K562 (cell line): ENCODE measurements at regions not wholly inside any gene's neighbourhood (a gene's known extent, or its start where the extent isn't known, plus 50 kb on each side); places are given as distances from the start of the nearest gene placed in this dataset.

Experiments
- CBFB ChIP-seq: sonication (generic); formaldehyde crosslinking; IDR thresholded peaks from 2 replicates; pipeline ENCODE4 v1.4.0; 2020; ENCODE audit warnings: mild to moderate bottlenecking, missing genetic modification reagents
- CEBPB ChIP-seq: fragments of 450-650 bp; IDR thresholded peaks from 2 replicates; pipeline ENCODE4 v1.6.1; 2016; ENCODE audit warnings: missing genetic modification characterization, missing compliant biosample characterization
- ESRRA ChIP-seq: fragments of 450-650 bp; IDR thresholded peaks from 2 replicates; pipeline ENCODE4 v1.6.1; 2014; ENCODE audit warnings: low read depth, mild to moderate bottlenecking, moderate library complexity, borderline replicate concordance
- FOS ChIP-seq: IDR thresholded peaks from 3 replicates; pipeline ENCODE4 v1.6.1; 2011; ENCODE audit not compliant: insufficient read length; ENCODE audit errors: extremely low read depth
- FOXA3 ChIP-seq, 2 experiments: fragments of 450-650 bp in 1 of 2; sonication (generic) in 1 of 2; formaldehyde crosslinking; IDR thresholded peaks in 1 of 2; conservative IDR thresholded peaks in 1 of 2; 2 replicates each; pipeline versions ENCODE4 v1.4.0 to v1.8.0; 2020 to 2022; ENCODE audit warnings: mild to moderate bottlenecking in 2 of 2, missing genetic modification reagents in 1 of 2
- PRMT5 ChIP-seq: sonication (generic); formaldehyde crosslinking; IDR thresholded peaks from 2 replicates; pipeline ENCODE4 v1.5.0; 2020; ENCODE audit warnings: missing genetic modification reagents
- RBM22 ChIP-seq: fragments of 200-400 bp; formaldehyde crosslinking; IDR thresholded peaks from 2 replicates; pipeline ENCODE4 v1.6.1; 2018; ENCODE audit warnings: low read length, low read depth; ENCODE audit not compliant: poor library complexity, severe bottlenecking
- RBM25 ChIP-seq: fragments of 200-400 bp; formaldehyde crosslinking; IDR thresholded peaks from 2 replicates; pipeline ENCODE4 v1.6.1; 2018; ENCODE audit warnings: low read length, low read depth, moderate library complexity; ENCODE audit not compliant: severe bottlenecking
- SMAD2 ChIP-seq: fragments of 150-350 bp; IDR thresholded peaks from 2 replicates; pipeline ENCODE4 v1.6.1; 2014; ENCODE audit warnings: low read depth, mild to moderate bottlenecking, low read length
- ZNF23 ChIP-seq: fragments of 250-450 bp; sonication (Bioruptor Pico); IDR thresholded peaks from 2 replicates; pipeline ENCODE4 v1.4.0; 2020; ENCODE audit warnings: mild to moderate bottlenecking
- ZNF384 ChIP-seq: IDR thresholded peaks from 2 replicates; pipeline ENCODE4 v1.6.1; 2012; ENCODE audit warnings: low read depth, low read length, improper control_type of control experiment
- TF ChIP-seq, protein P1 (sequence below): fragments of 450-650 bp; IDR thresholded peaks from 2 replicates; pipeline ENCODE4 v1.6.1; 2016; ENCODE audit warnings: low read depth
- TF ChIP-seq, protein P2 (sequence below): sonication (generic); formaldehyde crosslinking; IDR thresholded peaks from 2 replicates; pipeline ENCODE4 v1.8.0; 2022; ENCODE audit warnings: mild to moderate bottlenecking, missing genetic modification reagents

DNA sequence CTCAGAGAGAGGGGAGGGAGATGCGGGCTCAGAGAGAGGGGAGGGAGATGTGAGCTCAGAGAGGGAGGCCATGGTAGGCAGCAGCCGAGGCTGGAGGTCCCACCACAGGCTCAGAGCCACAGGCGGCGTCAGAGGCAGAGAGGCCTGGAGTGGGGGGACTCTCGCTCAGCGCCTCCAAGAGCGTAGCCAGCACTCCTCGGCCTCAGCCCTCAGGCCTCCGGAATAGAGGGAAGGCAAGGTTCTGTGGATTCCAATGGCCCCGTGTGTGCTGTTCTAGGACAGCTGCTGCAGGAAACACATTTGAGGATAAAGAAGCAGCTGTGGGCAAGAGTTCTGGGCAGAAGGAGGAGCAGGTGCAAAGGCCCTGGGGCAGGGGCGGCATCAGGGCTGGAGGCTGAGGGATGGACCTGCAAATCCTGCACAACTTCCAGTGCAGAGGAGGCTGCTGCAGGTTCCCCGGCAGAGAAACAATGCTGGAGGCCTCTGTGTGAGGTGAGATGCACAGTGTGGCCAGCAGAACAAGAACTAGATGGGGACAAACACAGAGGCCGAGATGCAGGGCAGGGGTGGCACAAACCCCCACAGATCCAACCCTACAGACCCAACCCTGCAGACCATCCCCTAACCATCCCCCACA, 59.1 kb upstream of the GALNT9 start:
- TF ChIP-seq RBM25 (no peak), ZNF384 (no peak), FOXA3 (CRISPR knock-in tag; conservative IDR thresholded peaks at IDR 0.05 in 1 of 2, IDR thresholded peaks at IDR 0.05 in 1 of 2) (no peak), FOS (no peak), ESRRA (no peak), PRMT5 (no peak), SMAD2 (no peak), ZNF23 (CRISPR knock-in tag) (no peak), CEBPB (tag) (no peak), RBM22 (no peak), CBFB (no peak)
- TF ChIP-seq, protein P1, sequence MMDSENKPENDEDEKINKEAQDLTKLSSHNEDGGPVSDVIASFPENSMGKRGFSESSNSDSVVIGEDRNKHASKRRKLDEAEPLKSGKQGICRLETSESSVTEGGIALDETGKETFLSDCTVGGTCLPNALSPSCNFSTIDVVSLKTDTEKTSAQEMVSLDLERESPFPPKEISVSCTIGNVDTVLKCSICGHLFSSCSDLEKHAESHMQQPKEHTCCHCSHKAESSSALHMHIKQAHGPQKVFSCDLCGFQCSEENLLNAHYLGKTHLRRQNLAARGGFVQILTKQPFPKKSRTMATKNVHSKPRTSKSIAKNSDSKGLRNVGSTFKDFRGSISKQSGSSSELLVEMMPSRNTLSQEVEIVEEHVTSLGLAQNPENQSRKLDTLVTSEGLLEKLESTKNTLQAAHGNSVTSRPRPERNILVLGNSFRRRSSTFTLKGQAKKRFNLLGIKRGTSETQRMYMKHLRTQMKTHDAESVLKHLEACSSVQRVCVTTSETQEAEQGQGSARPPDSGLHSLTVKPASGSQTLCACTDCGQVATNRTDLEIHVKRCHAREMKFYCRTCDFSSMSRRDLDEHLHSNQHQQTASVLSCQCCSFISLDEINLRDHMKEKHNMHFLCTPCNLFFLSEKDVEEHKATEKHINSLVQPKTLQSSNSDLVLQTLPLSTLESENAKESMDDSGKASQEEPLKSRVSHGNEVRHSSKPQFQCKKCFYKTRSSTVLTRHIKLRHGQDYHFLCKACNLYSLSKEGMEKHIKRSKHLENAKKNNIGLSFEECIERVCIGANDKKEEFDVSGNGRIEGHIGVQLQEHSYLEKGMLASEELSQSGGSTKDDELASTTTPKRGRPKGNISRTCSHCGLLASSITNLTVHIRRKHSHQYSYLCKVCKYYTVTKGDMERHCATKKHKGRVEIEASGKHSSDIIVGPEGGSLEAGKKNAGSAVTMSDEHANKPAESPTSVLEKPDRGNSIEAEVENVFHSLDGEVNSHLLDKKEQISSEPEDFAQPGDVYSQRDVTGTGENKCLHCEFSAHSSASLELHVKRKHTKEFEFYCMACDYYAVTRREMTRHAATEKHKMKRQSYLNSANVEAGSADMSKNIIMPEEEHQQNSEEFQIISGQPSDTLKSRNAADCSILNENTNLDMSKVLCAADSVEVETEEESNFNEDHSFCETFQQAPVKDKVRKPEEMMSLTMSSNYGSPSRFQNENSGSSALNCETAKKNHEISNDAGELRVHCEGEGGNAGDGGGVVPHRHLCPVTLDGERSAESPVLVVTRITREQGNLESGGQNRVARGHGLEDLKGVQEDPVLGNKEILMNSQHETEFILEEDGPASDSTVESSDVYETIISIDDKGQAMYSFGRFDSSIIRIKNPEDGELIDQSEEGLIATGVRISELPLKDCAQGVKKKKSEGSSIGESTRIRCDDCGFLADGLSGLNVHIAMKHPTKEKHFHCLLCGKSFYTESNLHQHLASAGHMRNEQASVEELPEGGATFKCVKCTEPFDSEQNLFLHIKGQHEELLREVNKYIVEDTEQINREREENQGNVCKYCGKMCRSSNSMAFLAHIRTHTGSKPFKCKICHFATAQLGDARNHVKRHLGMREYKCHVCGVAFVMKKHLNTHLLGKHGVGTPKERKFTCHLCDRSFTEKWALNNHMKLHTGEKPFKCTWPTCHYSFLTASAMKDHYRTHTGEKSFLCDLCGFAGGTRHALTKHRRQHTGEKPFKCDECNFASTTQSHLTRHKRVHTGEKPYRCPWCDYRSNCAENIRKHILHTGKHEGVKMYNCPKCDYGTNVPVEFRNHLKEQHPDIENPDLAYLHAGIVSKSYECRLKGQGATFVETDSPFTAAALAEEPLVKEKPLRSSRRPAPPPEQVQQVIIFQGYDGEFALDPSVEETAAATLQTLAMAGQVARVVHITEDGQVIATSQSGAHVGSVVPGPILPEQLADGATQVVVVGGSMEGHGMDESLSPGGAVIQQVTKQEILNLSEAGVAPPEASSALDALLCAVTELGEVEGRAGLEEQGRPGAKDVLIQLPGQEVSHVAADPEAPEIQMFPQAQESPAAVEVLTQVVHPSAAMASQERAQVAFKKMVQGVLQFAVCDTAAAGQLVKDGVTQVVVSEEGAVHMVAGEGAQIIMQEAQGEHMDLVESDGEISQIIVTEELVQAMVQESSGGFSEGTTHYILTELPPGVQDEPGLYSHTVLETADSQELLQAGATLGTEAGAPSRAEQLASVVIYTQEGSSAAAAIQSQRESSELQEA = no peak
- TF ChIP-seq, protein P2, sequence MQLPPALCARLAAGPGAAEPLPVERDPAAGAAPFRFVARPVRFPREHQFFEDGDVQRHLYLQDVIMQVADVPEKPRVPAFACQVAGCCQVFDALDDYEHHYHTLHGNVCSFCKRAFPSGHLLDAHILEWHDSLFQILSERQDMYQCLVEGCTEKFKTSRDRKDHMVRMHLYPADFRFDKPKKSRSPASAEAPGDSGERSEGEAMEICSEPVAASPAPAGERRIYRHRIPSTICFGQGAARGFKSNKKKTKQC (CRISPR knock-in tag) = no peak
